ENCODE measurements at regions not wholly inside any gene's neighbourhood (a gene's known extent, or its start where the extent isn't known, plus 50 kb on each side); places are given as distances from the start of the nearest gene placed in this dataset.

DNA sequence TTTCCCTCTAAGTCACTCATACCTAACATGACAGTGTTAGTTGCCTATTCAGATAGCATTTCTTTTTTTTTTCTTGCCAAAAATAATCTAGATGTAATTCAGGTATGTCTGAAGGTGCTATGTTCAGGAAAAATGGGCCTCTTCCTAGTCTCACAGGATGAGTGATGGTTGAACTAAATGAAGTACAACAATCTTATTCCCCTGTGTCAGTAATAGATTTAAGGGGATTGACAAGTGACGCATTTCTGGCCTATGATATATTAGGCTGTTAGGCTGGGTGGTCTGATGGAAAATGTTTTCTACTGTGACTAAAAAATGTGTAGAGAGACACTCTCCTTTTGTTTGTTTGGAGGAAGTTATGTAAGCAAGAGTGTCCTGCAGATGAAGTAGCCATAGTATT is 878.7 kb upstream of the SLITRK1 start:
- TF ChIP-seq, protein P1, sequence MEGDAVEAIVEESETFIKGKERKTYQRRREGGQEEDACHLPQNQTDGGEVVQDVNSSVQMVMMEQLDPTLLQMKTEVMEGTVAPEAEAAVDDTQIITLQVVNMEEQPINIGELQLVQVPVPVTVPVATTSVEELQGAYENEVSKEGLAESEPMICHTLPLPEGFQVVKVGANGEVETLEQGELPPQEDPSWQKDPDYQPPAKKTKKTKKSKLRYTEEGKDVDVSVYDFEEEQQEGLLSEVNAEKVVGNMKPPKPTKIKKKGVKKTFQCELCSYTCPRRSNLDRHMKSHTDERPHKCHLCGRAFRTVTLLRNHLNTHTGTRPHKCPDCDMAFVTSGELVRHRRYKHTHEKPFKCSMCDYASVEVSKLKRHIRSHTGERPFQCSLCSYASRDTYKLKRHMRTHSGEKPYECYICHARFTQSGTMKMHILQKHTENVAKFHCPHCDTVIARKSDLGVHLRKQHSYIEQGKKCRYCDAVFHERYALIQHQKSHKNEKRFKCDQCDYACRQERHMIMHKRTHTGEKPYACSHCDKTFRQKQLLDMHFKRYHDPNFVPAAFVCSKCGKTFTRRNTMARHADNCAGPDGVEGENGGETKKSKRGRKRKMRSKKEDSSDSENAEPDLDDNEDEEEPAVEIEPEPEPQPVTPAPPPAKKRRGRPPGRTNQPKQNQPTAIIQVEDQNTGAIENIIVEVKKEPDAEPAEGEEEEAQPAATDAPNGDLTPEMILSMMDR (IDR thresholded peaks at IDR 0.05; ENCODE audit: insufficient read depth, low read length): no peak
- TF ChIP-seq SPI1 (IDR thresholded peaks at IDR 0.05; ENCODE audit: borderline replicate concordance, low read depth) (no peak), POLR2AphosphoS5 (IDR thresholded peaks at IDR 0.05; ENCODE audit: low read depth) (no peak)
- TF ChIP-seq, protein P2, sequence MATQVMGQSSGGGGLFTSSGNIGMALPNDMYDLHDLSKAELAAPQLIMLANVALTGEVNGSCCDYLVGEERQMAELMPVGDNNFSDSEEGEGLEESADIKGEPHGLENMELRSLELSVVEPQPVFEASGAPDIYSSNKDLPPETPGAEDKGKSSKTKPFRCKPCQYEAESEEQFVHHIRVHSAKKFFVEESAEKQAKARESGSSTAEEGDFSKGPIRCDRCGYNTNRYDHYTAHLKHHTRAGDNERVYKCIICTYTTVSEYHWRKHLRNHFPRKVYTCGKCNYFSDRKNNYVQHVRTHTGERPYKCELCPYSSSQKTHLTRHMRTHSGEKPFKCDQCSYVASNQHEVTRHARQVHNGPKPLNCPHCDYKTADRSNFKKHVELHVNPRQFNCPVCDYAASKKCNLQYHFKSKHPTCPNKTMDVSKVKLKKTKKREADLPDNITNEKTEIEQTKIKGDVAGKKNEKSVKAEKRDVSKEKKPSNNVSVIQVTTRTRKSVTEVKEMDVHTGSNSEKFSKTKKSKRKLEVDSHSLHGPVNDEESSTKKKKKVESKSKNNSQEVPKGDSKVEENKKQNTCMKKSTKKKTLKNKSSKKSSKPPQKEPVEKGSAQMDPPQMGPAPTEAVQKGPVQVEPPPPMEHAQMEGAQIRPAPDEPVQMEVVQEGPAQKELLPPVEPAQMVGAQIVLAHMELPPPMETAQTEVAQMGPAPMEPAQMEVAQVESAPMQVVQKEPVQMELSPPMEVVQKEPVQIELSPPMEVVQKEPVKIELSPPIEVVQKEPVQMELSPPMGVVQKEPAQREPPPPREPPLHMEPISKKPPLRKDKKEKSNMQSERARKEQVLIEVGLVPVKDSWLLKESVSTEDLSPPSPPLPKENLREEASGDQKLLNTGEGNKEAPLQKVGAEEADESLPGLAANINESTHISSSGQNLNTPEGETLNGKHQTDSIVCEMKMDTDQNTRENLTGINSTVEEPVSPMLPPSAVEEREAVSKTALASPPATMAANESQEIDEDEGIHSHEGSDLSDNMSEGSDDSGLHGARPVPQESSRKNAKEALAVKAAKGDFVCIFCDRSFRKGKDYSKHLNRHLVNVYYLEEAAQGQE (IDR thresholded peaks at IDR 0.05; ENCODE audit: insufficient replicate concordance, low read depth): no peak
